H1 (cell line): ENCODE measurements at regions not wholly inside any gene's neighbourhood (a gene's known extent, or its start where the extent isn't known, plus 50 kb on each side); places are given as distances from the start of the nearest gene placed in this dataset.

Experiments used
- CTCF ChIA-PET: fragments of 300-600 bp; sonication (Branson Sonifier 250); formaldehyde crosslinking; loops from one replicate; lab custom pipeline; 2021; ENCODE audit not compliant: partially characterized antibody; lab: Charles Lee
- POLR2A ChIA-PET: fragments of 300-600 bp; sonication (Branson Sonifier 250); formaldehyde crosslinking; loops from one replicate; lab custom pipeline; 2021; ENCODE audit warnings: inconsistent platforms; ENCODE audit not compliant: partially characterized antibody; lab: Charles Lee
- DNase-seq, 2 experiments: peaks; one replicate each; pipeline versions ENCODE4 v3.0.0 to v3.0.0-alpha.2; 2010 to 2022; ENCODE audit warnings: low spot score in 2 of 2, low read depth in 1 of 2, mixed read lengths in 1 of 2
- FAIRE-seq: peaks from 2 replicates; lab custom pipeline; 2011; peaks lifted over from hg19 to GRCh38; lab: Jason Lieb, UNC
- H2AFZ ChIP-seq: 2 replicates; pipeline ENCODE4 v1.8.1; 2012; ENCODE audit warnings: low read length, inconsistent platforms
- H2AK5ac ChIP-seq: 2 replicates; pipeline ENCODE4 v1.6.1; 2013; ENCODE audit warnings: low read depth, low read length
- H2BK120ac ChIP-seq: replicated peaks from 2 replicates; pipeline ENCODE3; 2013; ENCODE audit warnings: low read depth, low read length, inconsistent platforms
- H2BK12ac ChIP-seq: 2 replicates; pipeline ENCODE4 v1.6.1; 2013; ENCODE audit warnings: low read depth, low read length
- H2BK15ac ChIP-seq: 2 replicates; pipeline ENCODE4 v1.6.1; 2013; ENCODE audit warnings: low read length
- H2BK20ac ChIP-seq: 2 replicates; pipeline ENCODE4 v1.6.1; 2013; ENCODE audit warnings: low read length
- H2BK5ac ChIP-seq: 2 replicates; pipeline ENCODE4 v1.6.1; 2013; ENCODE audit warnings: low read depth, low read length
- H3K14ac ChIP-seq: 2 replicates; pipeline ENCODE4 v1.6.1; 2013; ENCODE audit warnings: inconsistent platforms; ENCODE audit not compliant: insufficient read length
- H3K18ac ChIP-seq: 2 replicates; pipeline ENCODE4 v1.6.1; 2013; ENCODE audit warnings: low read length; ENCODE audit errors: extremely low read depth
- H3K23ac ChIP-seq: 2 replicates; pipeline ENCODE4 v1.6.1; 2013; ENCODE audit warnings: inconsistent platforms; ENCODE audit not compliant: insufficient read length
- H3K23me2 ChIP-seq: 2 replicates; pipeline ENCODE4 v1.6.1; 2013; ENCODE audit warnings: low read depth, low read length
- H3K27ac ChIP-seq: 2 replicates; pipeline ENCODE4 v1.6.1; 2011; ENCODE audit warnings: low read depth, low read length, inconsistent platforms
- H3K27me3 ChIP-seq, 4 experiments: replicated peaks in 1 of 4; 1 replicate in 1 of 4; 2 replicates in 3 of 4; pipeline versions ENCODE4 v1.6.1 to v1.8.1; 2011 to 2013; ENCODE audit warnings: low read length in 3 of 4, mild to moderate bottlenecking in 3 of 4, inconsistent platforms in 2 of 4, mixed read lengths in 2 of 4, moderate library complexity in 1 of 4; ENCODE audit not compliant: control insufficient read depth in 3 of 4, insufficient read depth in 3 of 4; ENCODE audit errors: extremely low read depth in 1 of 4
- H3K36me3 ChIP-seq, 4 experiments: 2 replicates each; pipeline versions ENCODE4 v1.6.1 to v1.8.1; 2011 to 2013; ENCODE audit warnings: mild to moderate bottlenecking in 4 of 4, low read length in 3 of 4, moderate library complexity in 2 of 4, control low read depth in 1 of 4, inconsistent platforms in 1 of 4; ENCODE audit not compliant: insufficient read depth in 4 of 4, control insufficient read depth in 2 of 4
- H3K4ac ChIP-seq: replicated peaks from 2 replicates; pipeline ENCODE3; 2013; ENCODE audit warnings: low read length, low read depth, mixed read lengths, inconsistent platforms; ENCODE audit not compliant: insufficient read length
- H3K4me1 ChIP-seq, 4 experiments: replicated peaks in 1 of 4; 1 replicate in 1 of 4; 2 replicates in 3 of 4; pipeline versions ENCODE4 v1.6.1 to v1.8.1; 2011 to 2013; ENCODE audit warnings: low read length in 3 of 4, inconsistent platforms in 2 of 4, mixed read lengths in 1 of 4; ENCODE audit not compliant: insufficient read depth in 4 of 4, control insufficient read depth in 3 of 4
- H3K4me2 ChIP-seq, 2 experiments: 2 replicates each; pipeline versions ENCODE4 v1.6.1 to v1.8.1; 2011 to 2013; ENCODE audit warnings: low read depth in 2 of 2, low read length in 2 of 2, control low read depth in 1 of 2, inconsistent platforms in 1 of 2, mild to moderate bottlenecking in 1 of 2; ENCODE audit not compliant: insufficient read depth in 1 of 2
- H3K4me3 ChIP-seq, 4 experiments: fragments of 200-600, 300-600 bp in 1 of 4; sonication (generic), shearing (Covaris generic), sonication (Bioruptor Twin) in 1 of 4; 2 replicates each; pipeline versions ENCODE4 v1.5.1 to v1.8.1; 2011 to 2016; ENCODE audit warnings: low read length in 4 of 4, low read depth in 3 of 4, control low read depth in 2 of 4, inconsistent platforms in 2 of 4, mild to moderate bottlenecking in 2 of 4, mixed read lengths in 1 of 4, moderate library complexity in 1 of 4; ENCODE audit not compliant: insufficient read depth in 2 of 4; ENCODE audit errors: extremely low read depth in 1 of 4
- H3K56ac ChIP-seq: replicated peaks from 2 replicates; pipeline ENCODE3; 2013; ENCODE audit warnings: low read depth, mild to moderate bottlenecking, mixed read lengths, low read length, inconsistent platforms; ENCODE audit not compliant: insufficient read length
- H3K79me1 ChIP-seq: 2 replicates; pipeline ENCODE4 v1.6.1; 2013; ENCODE audit warnings: low read depth, low read length, control low read depth
- H3K79me2 ChIP-seq, 2 experiments: 2 replicates each; pipeline versions ENCODE4 v1.6.1 to v1.8.1; 2012 to 2013; ENCODE audit warnings: low read length in 2 of 2, mild to moderate bottlenecking in 2 of 2, inconsistent platforms in 1 of 2; ENCODE audit not compliant: insufficient read depth in 2 of 2, control insufficient read depth in 1 of 2
- H3K9ac ChIP-seq, 4 experiments: replicated peaks in 1 of 4; 1 replicate in 1 of 4; 2 replicates in 3 of 4; pipeline versions ENCODE4 v1.6.1 to v1.8.1; 2011 to 2013; ENCODE audit warnings: low read depth in 3 of 4, low read length in 3 of 4, control low read depth in 2 of 4, mild to moderate bottlenecking in 2 of 4, moderate library complexity in 2 of 4, inconsistent platforms in 1 of 4; ENCODE audit errors: extremely low read depth in 1 of 4
- H3K9me3 ChIP-seq, 2 experiments: 2 replicates each; pipeline versions ENCODE4 v1.6.1 to v1.8.1; 2012 to 2013; ENCODE audit warnings: mild to moderate bottlenecking in 2 of 2, moderate library complexity in 2 of 2, control low read depth in 1 of 2, inconsistent platforms in 1 of 2, low read depth in 1 of 2, low read length in 1 of 2, mixed read lengths in 1 of 2; ENCODE audit not compliant: insufficient read depth in 2 of 2
- H4K20me1 ChIP-seq, 2 experiments: replicated peaks in 1 of 2; 2 replicates each; pipeline versions ENCODE3 to v1.8.1; 2011 to 2013; ENCODE audit warnings: inconsistent platforms in 2 of 2, low read length in 2 of 2, mild to moderate bottlenecking in 1 of 2; ENCODE audit not compliant: insufficient read depth in 2 of 2, control insufficient read depth in 1 of 2
- H4K5ac ChIP-seq: 2 replicates; pipeline ENCODE4 v1.6.1; 2013; ENCODE audit warnings: low read length, low read depth, mixed read lengths, inconsistent platforms; ENCODE audit not compliant: insufficient read length
- H4K8ac ChIP-seq: 2 replicates; pipeline ENCODE4 v1.8.0; 2013; ENCODE audit warnings: mild to moderate bottlenecking, moderate library complexity, low read length, inconsistent platforms; ENCODE audit not compliant: insufficient read depth; ENCODE audit errors: extremely low read depth
- H4K91ac ChIP-seq: replicated peaks from 2 replicates; pipeline ENCODE3; 2013; ENCODE audit warnings: low read length, mixed read lengths, inconsistent platforms; ENCODE audit not compliant: insufficient read length
- JUND ChIP-seq: IDR thresholded peaks from 2 replicates; pipeline ENCODE4 v1.6.1; 2011; ENCODE audit warnings: mild to moderate bottlenecking, improper control_type of control experiment, low read length

DNA sequence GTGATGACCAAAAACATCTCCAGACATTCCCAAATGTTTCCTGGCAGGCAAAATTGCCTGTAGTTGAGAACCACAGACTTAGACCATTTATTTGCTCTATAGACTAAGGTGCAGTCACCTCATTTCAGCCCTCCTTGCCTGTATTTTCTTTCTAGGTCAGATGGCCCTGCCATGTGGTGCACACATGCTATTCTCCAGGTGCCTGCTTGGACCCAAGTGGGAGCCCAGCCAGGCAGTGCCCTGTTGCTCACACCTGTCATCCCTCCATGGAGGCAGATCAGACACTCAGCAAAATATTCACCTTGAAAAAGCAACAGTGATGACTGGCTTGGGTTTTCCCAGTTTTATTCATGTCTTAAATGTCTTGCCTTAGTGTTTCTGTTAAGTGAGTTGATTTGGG lies 311.4 kb downstream of the TFAP2C start:
- no peaks in the 10 kb centered on the region for H3K79me2 ChIP-seq
- no peak overlapping the region for H3K9ac ChIP-seq
- H3K4me3 ChIP-seq = no peak overlapping the region
- no peak overlapping the region for H3K56ac ChIP-seq
- no peak overlapping the region for H3K14ac ChIP-seq
- H4K91ac ChIP-seq = no peak overlapping the region
- no peak overlapping the region for H3K18ac ChIP-seq
- H3K27me3 ChIP-seq = no peaks in the 10 kb centered on the region
- no peak overlapping the region for H3K4ac ChIP-seq
- no peaks in the 10 kb centered on the region for H3K9me3 ChIP-seq
- no peak overlapping the region for H2AK5ac ChIP-seq
- no peak overlapping the region for H3K23ac ChIP-seq
- no peak for FAIRE-seq
- no peak overlapping the region for H2BK15ac ChIP-seq
- no peak for TF ChIP-seq JUND
- H4K5ac ChIP-seq = no peak overlapping the region
- no peaks in the 10 kb centered on the region for H3K36me3 ChIP-seq
- H3K79me1 ChIP-seq = no peaks in the 10 kb centered on the region
- H2BK12ac ChIP-seq = no peak overlapping the region
- no peak overlapping the region for H3K27ac ChIP-seq
- H3K4me2 ChIP-seq = no peak overlapping the region
- DNase-seq = no peak
- no peaks in the 10 kb centered on the region for H4K20me1 ChIP-seq
- no peak overlapping the region for H2BK120ac ChIP-seq
- H3K4me1 ChIP-seq = no peaks in the 10 kb centered on the region
- no peak overlapping the region for H4K8ac ChIP-seq
- ChIA-PET POLR2A (no interaction called here), CTCF (no interaction called here)
- no peaks in the 10 kb centered on the region for H3K23me2 ChIP-seq
- no peak overlapping the region for H2BK20ac ChIP-seq
- no peak overlapping the region for H2AFZ ChIP-seq
- H2BK5ac ChIP-seq = no peak overlapping the region
